NCI-H1694 (cell line): ENCODE measurements at regions not wholly inside any gene's neighbourhood (a gene's known extent, or its start where the extent isn't known, plus 50 kb on each side); places are given as distances from the start of the nearest gene placed in this dataset.
A peak's percentile ranks its signal among the peaks of the same experiment; 100 is the strongest.
"Not testable (repeated sequence)": the region's sequence is repeated elsewhere in the genome, so short reads cannot be mapped to it uniquely, and the experiment has no call there.

ENCODE experiments used
- DNase-seq: peaks from one replicate; lab custom pipeline; 2025; lab: John Stamatoyannopoulos, UW

DNA sequence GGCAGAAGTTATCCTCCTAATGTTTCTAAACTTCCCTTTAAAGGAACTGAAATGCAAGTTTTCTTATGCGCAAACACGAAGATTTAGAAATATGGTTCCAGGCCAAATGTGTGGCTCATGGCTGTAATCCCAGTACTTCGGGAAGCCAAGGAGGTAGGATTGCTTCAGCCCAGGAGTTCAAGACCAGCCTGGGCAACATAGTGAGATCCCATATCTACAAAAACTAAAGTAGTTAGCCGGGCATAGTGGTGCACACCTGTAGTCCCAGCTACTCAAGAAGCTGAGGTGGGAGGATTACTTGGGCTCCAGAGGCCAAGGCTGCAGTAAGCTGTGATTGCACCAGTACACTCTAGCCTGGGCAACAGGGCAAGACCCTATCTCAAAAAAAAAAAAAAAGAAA, 95.8 kb upstream of the SCAF8 start:
- DNase-seq = no peak

DNA sequence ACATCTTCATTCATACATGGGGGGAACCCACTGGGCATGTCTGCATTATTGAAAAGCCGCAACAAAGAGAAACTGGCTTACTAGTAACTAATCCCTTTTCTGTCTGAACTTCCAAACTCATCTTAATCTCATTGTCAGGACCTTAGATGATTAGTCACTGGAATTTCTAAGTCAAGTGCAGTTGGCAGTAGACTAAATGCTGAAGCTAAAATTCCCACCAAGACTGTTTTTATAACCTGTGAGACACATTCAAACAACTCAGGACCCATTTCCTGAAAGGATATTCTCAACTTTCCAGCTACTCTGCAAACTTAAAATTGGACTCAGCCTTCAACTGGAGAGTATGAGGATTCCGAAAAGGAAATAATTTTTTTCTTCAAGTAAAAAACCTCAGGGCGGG, 94.8 kb upstream of the SCAF8 start:
- no peak for DNase-seq

DNA sequence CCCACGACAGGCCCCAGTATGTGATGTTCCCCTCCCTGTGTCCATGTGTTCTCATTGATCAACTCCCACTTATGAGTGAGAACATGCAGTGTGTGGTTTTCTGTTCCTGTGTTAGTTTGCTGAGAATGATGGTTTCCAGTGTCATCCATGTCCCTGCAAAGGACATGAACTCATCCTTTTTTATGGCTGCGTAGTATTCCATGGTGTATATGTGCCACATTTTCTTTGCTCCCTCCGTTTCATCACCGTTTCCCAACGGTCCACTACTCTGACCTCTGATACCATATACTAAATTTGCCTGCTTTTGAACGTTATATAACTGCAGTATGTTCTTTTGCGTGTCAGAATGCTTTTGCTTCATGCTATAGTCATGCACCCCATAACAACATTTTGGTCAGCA, 94.0 kb upstream of the SCAF8 start:
- DNase-seq = not testable (repeated sequence)

DNA sequence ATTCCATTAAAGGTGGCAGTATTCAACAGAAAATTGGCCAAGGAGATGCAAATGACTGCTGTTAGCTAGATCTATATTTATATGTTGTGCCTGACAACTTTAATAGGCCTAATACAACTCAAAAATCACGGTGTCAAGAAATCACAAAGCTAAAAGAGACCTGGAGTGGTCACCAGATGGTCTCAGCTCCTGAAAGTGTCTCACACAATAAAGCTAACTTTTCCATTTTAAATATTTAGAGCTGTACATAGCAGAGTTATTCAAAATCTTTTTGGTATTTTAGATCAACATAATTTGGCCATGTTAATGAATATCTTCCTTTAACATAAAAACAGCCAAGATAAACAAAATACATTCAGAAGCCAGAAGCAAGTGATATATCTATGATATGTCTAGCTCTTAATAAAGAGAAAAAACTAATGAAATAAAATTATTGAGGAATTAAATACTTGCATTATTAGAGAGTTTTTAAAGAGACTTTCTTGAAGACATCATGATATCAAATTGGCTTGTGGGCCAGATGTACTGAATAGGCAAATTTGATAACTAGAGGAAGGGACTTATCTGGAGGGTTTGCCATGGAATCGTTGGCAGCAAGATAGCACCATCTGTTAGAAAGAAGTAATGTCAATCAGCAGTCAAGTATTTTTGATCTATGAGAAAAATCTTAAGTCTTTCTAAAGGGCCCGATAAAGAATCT, 84.9 kb upstream of the SCAF8 start:
- DNase-seq = no peak

DNA sequence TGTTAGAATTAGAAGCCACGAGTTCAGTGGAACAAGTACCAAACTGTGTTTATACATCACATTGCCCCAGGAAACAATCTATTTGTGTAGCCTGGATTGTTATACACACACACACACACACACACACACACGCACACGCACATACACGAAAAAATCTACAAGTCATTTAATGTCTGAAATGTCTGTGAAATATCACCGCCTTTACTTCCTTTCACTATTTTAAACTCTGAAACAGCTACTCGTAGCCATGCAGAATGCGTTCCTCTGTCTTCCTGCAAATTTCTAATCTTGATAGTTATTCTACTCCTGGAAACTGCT, 84.4 kb upstream of the SCAF8 start:
- DNase-seq = no peak

DNA sequence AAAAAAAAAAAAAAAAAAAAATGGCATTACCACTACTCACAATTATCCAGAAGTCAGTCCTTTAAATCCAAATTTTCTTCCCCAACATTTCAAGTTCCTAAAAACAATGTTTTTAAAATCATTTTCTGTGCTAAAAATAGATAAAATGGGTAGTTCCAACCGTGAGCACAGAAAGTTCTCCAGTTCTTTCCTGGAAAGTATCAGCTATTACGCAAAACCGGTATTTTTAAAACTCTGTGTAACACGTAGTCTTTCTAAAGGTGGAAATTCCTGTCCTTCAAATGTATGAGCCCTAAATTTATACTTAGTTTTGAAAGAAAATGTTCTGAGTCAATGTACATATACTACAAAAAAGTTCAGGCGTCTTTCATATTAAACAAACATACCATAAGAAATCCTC, 83.5 kb upstream of the SCAF8 start:
- DNase-seq = no peak

DNA sequence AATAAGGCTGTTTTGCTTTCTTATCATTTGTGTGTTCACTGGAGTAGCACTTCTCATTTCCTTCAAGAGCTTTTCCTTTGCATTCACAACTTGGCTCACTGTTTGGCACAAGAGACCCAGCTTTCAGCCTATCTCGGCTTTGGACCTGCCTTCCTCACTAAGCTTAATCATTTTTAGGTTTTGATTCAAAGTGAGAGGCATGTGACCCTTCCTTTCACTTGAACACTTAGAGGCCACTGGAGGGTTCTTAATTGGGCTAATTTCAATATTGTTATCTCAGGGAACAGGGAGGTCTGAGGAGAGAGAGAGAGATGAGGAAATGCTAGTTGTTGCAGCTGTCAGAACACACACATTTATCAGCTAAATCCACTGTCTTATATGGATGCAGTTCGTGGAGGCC, 82.9 kb upstream of the SCAF8 start:
- DNase-seq = no peak

DNA sequence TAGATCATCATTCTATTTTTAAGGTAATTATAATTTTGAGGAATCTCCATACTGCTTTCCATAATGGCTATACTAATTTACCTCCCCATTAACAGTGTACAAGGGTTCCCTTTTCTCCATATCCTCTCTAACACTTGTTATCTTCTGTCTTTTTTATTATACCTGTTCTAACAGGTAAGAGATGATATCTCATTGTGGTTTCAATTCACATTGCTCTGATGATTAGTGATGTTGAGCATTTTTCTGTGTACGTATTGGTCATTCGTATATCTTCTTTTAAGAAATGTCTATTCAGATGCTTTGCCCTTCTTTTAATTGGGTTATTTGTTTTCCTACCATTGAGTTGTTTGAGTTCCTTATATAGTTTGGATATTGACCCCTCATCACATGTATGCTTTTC, 81.6 kb upstream of the SCAF8 start:
- DNase-seq = no peak

DNA sequence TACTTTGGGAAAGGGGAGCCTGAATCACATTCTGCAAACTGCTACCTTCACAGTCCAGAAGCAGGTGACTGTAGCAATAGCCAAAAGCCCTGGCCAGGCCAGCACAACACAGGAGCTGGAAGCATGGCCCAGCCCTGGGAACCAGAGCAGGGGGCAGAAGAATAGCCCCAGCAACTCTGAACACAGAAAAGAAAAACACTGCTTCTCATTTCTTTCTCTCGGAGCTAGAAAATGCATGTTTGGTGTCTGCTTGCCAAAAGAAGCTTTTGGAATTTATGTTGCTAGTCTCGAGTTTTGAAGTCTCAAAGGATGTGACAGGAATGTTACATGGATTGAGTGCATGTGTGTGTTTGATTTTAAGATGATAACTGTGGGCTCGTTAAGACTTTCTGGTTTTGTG, 79.8 kb upstream of the SCAF8 start:
- DNase-seq = no peak

DNA sequence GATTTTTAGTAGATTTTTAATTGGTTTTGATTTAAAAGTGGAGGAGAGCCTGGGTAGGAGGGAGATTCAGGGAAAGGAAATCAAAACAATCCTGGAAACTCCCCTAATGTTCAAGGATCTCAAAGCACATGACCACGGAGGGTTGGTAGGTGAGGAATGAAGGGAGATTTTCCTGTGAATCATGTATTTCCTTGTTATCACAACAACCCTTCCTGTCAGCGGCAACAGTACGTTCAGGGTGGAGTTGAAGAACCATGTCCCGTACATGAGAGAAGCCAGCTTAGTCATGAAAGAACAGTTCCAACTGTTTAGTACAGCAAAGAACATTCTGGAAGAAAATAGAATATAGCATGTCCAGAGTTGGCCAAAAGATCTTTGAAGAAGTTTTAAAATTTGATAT, 79.4 kb upstream of the SCAF8 start:
- DNase-seq = no peak

DNA sequence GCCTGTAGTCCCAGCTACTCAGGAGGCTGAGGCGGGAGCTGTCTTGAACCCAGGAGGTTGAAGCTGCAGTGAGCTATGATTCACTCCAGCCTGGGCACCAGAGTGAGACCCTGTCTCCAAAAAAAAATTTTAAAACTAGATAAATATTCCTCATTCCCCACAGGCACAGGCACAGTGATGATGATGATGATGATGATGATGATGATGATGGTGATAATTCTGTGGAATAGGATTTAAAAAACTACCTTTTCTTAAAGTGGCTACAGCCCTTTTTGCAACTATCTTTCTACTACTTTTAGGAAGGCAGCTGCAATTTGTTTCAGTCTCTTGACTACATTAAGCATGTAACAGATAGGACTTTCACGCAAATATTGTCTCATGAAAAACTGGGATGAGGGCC, 76.6 kb upstream of the SCAF8 start:
- DNase-seq = no peak

DNA sequence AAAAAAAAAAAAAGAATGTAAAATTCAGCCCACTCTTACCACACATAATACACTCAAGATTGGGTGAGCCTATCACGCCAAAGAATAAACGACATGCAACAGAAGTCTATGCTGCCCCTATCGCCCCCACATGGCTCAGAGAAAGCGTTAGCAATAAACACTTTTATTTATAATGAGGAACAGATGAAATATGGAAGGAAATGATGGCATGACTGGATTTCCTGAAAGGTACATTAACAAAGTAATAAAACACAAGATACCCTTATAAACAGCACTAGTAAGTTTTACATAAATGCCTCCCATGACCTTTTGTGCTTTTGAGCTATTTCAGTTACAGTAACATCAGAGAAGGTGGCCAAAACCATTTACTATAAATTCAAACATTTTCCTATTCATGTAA, 71.4 kb upstream of the SCAF8 start:
- no peak for DNase-seq

DNA sequence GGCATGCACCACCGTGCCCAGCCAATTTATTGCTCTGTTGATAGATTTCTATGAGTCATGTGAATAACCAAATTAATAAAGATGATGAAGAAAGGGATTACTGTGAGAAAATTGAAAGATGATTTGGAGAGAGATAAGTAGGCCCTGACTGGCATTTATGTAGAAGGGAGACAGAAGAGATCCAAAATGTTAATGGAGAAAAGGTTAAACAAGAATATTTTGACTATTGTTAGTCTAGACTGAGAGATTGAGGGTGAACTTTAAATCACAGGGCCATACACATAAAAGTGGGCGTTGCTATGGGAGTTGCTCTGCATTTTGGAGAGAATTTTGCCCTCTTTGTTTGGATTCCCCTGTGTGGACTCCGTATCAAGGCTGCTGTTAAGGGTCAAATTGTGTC, 68.9 kb upstream of the SCAF8 start:
- no peak for DNase-seq

DNA sequence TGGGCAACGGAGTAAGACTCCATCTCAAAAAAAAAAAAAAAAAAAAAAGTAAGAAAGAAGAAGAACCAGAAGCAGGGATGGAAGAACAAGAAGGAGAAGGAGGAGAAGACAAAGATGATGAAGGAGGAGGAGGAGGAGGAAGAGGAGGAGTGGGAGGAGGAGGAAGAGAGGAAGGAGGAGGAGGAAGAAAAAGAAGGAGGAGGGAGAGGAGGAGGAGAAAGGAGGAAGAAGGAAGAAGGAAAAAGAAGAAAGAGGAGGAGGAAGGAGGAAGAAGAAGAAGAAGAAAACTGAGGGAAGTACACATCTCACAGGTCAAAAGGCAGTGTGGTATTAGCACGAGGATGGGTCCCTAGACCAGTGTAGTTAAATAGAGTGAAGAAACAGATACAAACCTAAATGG, 65.1 kb upstream of the SCAF8 start:
- DNase-seq = no peak

DNA sequence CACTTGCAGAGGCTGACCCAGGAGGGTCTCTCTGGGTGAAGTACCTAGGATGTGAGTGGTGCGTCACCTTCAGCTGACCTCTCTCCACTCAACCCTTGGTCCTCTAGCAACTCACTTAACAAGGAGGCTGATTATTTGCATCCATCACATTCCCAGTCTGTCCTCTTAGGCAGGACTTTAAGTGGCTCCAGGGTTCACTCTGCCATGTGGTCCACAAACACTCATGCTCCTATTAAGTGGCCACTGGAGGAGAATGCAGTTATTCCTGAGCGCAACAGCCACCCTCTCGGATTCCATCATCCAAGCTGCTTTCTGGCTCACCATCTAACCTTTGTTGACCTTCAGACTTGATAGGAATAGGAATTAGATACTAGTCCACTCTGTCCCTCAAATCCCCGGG, 61.1 kb upstream of the SCAF8 start:
- no peak for DNase-seq

DNA sequence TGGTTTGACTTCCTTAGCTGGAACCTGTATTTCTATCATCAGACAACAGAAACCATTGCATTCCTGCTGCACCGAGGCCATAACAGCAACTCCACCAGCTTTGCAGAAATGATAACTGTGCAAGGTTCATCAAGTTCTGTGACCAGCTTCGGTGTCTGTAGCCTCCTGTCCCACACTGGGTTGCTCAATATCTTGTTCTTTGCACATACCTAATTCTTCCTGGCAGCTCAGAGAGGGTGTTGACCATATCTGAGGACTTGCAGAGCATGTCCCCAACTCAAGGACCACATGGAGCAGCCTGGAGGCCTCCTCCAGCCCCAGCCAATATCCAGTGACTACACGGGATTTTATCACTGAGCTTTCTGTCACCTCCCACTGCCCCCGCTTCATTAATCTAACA, 59.3 kb upstream of the SCAF8 start:
- DNase-seq = no peak

DNA sequence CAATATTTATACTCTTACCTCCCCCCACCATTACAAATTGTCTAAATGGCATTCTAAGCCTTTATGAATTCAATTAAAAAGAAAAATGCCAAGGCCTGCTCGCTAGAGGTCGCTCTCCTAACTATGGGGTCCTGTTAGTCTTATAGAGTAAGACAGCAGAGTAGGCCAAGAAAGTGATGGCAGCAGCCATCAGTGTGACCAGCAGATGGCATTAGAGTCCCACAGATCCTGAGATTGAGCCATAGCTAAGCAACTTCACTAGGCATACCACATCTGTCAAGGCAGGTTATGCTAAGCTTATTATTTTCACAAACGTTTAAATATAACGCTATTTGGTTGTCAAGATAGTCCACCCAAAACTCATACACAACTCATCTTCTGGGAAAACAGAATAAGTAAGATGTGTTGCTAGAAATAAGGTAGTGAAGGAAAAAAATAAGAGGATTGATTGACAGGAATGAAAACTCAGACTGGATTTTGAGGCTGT, 57.6 kb upstream of the SCAF8 start:
- DNase-seq = peak; percentile 97

DNA sequence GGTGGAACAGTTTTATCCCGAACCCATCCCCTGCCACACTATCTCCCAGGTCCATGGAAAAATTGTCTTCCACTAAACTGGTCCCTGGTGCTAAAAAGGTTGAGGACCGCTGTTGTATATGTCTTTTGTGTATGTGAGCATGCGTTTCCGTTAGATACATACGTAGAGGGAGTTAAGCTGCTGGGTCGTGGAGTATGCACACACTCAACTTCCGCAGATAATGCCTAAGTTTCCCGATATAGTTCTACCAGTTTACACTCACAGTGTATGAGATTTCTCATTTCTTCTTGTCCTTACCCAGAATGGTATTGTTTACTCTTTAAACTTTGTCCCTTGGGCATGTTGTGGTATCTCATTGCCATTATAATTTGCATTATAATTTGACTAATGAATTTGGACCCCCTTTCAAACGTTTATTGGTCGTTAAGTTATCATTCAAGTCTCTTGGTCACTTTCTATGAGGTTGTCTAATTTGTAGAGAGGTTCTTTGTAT, 50.5 kb upstream of the SCAF8 start:
- no peak for DNase-seq
